NCI-H187 (cell line): ENCODE measurements at regions not wholly inside any gene's neighbourhood (a gene's known extent, or its start where the extent isn't known, plus 50 kb on each side); places are given as distances from the start of the nearest gene placed in this dataset.
"Not testable (repeated sequence)": the region's sequence is repeated elsewhere in the genome, so short reads cannot be mapped to it uniquely, and the experiment has no call there.

Source experiments
- DNase-seq, 2 experiments: peaks; one replicate each; lab custom pipeline; 2025; lab: John Stamatoyannopoulos, UW

DNA sequence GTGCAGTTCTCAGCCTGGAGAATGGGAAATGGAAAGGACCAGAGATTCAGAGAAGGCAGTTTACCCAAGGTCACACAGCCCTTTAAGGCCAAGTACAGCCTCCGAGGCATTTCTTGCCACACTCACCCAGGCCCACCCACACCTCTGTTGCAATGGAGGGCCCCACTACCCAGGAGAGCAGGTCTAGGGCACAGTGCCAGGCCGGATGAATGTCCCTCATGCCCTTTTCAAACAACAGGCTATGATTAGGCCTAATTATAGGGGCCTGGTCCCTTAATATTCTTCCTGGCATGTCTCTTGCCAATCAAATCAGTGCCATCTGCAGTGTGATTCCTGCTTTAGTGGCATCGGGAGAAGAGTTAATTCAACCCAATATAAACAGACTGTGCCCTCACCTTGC is 195.3 kb downstream of the KLRB1 start:
- DNase-seq = not testable (repeated sequence)

DNA sequence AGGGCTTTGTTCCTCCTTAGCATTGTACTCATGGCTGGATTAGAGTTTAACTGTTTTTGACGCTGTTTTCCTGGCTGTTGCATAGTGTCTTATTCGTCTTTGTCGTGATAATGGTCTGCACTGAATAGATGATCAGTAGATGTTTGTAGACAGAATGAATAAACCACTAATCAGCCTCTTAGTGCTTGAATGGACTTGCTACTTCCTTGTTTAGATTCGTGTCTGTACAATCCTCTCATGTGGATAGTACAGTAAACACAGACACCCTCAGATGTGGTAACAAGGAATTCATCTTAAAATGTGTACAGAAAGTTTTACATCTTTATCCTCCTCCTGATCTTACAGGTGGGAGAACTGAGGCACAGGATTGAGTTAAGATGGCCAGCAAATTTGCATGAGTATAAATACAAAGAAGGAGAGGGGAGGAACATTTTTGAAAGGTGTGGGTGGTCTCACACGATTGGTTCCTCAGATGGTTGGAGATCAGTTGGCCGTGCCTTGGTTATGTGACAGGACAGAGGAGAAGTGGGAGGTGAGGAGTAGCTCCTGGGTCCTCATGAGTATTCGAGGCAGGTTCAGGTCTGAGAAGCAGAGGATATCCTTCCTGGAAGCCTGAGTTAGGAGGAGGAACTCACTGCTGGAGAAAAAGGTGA is 196.0 kb downstream of the KLRB1 start:
- not testable (repeated sequence) for DNase-seq

DNA sequence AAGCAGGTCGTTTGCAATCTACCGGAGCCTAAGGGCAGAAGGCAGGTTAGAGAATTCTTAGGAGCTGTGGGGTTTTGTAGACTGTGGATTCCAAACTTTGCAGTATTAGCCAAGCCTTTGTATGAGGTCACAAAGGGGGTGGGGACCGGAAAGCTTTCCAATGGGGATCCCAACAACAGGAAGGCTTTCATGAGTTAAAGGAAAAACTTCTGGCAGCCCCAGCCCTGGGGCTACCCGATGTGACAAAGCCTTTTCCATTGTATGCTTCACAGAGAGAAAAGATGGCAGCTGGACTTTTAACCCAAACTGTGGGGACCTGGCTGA is 199.2 kb upstream of the PZP start:
- DNase-seq = not testable (repeated sequence)

DNA sequence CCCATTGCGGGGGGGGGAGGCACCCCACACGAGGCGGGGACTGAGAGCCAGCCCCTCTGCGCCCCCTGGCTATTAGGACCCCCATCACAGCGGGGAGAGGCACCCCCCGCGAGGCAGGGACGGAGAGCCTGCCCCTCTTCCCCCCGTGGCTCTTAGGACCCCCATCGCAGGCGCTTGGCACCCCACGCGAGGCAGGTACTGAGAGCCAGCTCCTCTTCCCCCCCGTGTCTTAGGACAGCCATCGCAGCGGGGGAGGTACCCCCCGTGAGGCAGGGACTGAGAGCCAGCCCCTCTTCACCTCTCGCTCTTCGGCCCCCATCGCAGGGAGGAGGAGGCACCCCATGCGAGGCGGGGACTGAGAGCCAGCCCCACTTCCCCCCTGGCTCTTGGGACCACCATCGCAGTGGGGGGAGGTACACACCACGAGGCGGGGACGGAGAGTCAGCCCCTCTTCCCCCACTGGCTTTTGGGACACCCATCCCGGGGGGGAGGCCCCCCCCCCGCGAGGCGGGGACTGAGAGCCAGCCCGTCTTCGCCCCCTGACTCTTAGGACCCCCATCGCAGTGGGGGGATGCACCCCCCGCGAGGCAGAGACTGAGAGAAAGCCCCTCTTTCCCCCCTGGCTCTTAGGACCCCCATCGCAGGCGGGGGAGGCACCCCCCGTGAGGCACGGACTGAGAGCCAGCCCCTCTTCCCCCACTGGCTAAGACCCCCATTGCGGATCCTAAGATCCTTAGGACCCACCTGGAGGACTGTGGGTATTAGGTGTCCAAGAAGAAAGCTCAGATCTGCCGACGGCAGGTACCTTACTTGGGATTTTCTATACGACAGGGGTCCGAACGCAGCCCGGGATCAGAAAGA is 198.6 kb upstream of the PZP start:
- no peak for DNase-seq

DNA sequence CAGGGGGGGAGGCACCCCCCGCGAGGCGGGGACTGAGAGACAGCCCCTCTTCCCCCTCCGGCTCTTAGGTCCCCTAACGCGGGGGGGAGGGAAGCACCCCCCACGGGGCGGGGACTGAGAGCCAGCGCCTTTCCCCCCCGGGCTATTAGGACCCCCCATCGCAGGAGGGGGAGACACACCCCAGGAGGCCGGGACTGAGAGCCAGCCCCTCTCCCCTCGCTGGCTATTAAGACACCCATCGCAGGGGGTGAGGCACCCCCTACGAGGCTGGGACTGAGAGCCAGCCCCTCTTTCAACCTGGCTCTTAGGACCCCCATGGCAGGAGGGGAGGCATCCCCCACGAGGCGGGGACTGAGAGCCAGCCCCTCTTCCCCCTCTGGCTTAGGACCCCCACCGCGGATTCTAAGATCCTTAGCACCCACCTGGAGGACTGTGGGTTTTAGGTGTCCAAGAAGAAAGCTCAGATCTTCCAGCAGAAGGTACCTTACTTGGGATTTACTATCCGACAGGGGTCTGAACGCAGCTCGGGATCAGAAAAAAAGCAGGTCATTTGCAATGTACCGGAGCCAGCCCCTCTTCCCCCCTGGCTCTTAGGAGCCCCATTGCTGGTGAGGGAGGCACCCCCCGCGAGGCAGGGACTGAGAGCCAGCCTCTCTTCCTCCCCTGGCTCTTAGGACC is 197.8 kb upstream of the PZP start:
- no peak for DNase-seq

DNA sequence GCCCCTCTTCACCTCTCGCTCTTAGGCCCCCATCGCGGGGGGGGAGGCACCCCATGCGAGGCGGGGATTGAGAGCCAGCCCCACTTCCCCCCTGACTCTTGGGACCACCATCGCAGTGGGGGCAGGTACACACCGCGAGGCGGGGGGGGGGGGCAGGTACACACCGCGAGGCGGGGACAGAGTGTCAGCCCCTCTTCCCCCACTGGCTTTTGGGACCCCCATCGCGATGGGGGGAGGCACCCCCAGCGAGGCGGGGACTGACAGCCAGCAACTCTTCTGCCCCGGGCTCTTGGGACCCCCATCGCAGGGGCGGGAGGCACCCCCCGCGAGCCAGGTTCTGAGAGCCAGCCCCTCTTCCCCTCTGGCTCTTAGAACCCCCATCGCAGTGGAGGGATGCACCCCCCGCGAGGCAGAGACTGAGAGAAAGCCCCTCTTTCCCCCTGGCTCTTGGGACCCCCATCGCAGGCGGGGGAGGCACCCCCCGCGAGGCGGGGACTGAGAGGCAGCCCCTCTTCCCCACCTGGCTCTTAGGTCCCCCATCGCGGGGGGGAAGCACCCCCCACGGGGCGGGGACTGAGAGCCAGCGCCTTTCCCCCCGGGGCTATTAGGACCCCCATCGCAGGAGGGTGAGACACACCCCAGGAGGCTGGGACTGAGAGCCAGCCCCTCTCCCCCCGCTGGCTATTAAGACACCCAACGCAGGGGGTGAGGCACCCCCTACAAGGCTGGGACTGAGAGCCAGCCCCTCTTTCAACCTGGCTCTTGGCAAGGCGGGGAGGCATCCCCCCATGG is 196.5 kb upstream of the PZP start:
- DNase-seq = no peak

DNA sequence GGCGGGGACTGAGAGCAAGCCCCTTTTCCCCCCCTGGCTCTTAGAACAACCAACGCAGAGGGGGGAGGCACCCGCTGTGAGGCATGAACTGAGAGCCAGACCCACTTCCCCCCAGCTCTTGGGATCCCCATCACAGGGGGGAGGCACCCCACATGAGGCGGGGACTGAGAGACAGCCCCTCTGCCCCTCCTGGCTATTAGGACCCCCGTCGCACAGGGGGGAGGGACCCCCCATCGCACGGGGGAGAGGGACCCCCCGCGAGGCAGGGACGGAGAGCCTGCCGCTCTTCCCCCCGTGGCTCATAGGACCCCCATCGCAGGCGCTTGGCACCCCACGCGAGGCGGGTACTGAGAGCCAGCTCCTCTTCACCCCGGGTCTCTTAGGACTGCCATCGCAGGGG is 195.8 kb upstream of the PZP start:
- DNase-seq = no peak

DNA sequence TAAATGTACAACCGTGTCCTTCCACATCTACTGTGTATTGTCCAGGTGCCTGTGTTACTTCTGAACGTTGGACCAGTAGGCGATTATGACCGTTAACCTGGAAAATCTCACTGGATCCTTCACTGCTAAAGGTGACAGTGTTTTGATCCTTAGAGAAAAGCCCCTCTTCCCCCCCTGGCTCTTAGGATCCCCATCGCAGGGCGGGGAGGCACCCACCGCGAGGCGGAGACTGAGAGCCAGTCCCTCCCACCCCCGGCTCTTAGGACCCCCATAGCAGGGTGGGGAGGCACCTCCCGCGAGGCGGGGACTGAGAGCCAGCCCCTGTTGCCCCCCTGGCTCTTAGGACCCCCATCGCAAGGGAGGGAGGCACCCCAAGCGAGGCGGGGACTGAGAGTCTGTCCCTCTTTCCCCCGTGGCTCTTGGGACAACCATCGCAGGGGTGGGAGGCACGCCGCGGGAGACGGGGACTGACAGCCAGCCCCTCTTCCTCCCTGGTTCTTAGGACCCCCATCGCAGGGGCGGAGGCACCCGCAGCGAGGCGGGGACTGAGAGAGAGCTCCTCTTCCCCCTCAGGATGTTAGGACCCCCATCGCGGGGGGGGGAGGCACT is 194.3 kb upstream of the PZP start:
- not testable (repeated sequence) for DNase-seq

DNA sequence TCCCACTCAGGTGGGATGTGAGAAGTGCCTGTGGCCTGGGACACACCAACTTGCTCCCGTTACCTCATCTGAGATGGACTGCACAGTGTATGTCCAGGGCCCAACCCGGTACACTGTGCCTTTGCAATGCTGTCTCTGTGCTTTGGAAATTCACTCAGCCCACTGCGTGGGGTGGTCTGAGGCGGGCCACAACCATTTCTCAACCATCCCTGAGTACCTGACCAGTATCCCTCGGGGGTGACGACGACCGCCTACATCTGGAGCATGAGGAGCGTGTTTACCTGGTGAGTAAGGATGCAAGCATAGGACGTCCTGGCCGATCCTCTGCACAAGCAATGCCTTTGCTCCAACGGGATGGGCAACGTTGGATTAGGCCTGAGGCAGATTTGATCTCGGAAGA is 188.2 kb upstream of the PZP start:
- DNase-seq = not testable (repeated sequence)

DNA sequence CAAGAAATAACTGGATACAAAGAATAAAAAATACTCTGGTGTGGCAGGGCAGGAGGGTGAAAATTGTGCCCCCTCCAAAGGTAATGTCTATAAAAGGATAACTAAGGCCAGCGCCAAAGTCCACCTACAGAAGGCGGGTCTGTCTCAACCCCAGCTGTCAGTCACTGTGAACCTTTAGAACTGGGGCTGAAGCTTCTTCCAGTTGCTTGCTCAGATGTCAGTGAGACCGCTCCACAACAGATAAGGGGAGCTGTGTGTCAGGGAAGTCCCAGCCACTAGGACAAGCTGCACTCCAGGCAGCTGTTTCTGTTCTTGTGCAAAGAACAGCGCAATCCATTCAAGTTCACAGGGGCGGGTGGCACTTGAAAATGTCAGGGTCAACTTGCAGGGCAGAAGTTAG is 187.0 kb upstream of the PZP start:
- not testable (repeated sequence) for DNase-seq

DNA sequence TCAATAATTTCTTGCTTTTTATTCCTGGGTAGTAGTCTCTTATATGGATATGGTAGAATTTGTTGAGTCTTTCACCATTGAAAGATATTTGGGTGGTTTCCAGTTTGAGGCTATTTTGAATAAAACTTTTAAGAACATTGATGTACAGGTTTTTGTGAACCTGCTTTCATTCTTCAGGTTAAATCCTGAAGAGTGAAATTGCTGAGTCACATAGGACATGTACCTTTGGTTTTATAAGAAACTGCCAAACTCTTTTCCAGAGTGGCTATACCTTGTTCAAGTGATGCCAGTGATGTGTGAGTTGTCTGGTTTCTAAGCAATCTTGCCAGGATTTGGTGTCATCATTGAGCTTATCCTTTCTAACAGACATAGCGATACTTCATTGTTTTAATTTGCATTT is 184.6 kb upstream of the PZP start:
- no peak for DNase-seq

DNA sequence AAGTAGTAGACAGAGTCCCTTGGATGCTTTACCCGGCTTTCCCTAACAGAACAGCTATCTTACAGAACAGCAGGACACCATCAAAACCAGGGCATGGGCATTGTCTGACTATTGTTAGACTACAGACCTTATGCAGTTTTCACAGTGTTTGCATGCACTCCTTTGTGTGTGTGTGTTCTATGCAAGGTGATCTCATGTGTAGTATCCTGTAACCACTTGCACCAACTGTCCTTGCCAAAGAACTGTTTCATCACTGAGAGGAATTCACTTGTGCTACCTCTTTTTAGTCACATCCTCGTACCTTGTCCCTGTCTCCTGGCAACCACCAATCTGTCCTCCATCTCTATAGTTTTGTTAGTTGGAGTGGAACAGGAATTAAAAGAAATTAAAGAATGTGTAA is 183.6 kb upstream of the PZP start:
- DNase-seq = no peak

DNA sequence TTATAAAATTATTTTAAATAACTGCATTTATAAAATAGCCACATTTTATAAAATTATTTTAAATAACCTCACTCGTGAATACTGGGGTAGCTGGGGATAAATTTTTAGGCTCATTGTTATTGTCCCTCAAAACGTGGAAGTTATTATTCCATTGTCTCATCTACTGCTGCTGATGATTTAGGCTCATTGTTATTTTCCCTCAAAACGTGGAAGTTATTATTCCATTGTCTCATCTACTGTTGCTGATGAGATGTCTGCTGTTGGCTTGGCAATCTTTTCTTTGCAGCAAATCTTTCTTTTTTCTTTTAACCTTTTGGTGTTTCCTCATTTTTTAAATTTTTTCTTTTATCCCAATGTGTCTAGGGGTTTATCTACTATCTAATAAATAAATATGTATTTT is 182.6 kb upstream of the PZP start:
- no peak for DNase-seq

DNA sequence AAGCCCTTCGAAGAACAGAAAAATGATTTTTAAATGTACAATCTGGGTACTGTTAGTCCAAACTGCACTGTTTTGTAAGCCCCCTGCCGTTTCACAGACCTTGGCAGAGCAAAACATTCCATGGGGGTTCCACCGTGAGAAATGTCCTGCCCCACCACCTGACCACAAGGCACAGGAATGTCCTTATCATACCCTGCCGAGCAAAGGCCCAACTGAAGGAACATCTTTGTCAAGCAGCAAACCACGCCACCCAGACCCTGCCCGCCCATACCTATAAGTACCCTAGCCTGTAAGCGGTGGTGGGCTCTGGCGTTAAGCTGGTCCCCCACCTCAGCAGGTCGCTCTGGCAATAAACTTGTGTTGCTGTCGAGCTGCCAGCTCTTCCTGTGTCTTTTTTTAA is 181.6 kb upstream of the PZP start:
- DNase-seq = no peak

DNA sequence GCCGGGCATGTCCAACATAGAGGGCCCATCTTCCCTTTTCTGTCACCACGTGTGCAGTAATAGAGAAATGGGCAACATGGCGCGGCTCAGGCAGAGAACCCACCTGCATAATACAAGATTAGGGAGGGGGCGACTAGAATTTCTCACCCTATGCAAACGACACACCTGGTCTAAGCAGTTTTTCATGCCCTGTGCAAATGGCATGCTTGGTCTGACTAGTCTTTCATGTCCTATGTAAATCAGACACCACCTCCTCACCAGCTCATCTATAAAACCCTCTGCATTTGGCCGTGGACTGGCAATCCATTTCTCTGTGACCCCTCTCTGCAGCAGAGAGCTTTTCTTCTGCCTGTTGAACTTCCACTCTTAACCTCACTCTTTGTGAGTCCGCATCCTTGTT is 180.2 kb upstream of the PZP start:
- no peak for DNase-seq

DNA sequence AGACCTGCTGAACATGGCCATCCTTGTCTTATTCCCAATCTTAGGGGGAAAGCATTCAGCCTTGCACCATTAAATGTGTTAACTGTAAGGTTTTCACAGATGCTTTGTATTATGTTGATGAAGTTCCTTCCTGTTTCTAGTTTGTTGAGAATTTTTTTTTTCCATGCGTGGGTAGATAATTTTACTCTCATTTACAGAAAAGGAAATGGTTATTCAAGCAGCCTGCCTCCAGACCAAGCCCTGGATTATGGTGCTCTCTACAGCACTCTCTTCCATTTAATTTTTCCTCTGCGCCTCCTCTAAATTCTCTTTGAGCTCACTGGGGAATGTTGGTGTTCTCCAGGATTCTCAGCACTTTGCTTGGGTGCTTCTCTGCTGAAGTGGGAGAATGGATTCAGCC is 179.3 kb upstream of the PZP start:
- DNase-seq = no peak

DNA sequence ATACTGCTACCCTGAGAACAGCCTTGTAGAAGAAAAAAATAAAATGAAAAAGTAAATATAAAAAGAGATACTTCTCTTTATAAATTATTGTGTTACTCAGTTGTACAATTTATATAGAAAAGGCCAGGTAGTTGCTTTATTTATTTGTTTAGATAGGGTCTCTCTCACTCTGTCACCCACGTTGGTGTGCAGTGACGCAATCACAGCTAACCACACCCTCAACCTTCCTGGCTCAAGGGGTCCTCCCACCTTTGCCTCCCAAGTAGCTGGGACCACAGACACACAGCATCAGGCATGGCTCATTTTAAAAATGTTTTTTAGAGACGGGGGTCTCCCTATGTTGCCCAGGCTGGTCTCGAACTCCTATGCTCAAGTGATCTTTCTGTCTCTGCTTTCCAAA is 175.4 kb upstream of the PZP start:
- no peak for DNase-seq

DNA sequence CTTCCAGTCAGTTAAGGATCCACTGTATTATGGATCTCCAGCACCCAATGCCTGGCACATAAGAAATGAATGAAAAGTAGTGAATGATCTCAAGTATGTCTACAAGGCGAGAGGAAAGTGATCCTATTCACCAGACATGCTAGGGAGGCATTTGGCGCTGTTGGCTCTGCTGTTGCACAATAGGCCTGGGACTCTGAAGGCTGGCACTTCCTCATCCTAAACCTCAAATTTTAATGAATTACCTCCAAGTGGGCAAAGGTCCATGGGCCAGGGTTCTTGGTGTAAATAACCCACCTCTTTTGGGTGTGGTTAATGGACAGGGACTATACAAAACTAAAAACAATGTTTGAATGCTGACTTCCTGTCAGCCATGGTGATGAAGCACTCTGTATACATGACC is 173.4 kb upstream of the PZP start:
- no peak for DNase-seq

DNA sequence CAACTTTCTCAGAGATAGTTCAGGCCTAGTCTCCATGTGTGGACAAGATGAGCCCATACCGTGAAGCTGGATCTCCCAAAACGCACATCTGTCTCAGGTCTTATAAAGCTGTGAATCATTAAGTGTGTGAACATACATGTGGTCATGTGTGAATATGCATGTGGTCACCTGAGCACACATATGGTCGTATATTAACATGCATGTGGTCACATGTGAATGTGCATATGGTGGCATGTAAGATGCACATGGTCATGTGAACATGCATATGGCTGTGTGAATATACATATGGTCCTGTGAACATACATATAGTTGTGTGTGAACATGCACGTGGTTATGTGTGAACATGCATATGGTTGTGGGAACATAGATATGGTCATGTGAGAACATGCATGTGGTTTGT is 172.5 kb upstream of the PZP start:
- no peak for DNase-seq

DNA sequence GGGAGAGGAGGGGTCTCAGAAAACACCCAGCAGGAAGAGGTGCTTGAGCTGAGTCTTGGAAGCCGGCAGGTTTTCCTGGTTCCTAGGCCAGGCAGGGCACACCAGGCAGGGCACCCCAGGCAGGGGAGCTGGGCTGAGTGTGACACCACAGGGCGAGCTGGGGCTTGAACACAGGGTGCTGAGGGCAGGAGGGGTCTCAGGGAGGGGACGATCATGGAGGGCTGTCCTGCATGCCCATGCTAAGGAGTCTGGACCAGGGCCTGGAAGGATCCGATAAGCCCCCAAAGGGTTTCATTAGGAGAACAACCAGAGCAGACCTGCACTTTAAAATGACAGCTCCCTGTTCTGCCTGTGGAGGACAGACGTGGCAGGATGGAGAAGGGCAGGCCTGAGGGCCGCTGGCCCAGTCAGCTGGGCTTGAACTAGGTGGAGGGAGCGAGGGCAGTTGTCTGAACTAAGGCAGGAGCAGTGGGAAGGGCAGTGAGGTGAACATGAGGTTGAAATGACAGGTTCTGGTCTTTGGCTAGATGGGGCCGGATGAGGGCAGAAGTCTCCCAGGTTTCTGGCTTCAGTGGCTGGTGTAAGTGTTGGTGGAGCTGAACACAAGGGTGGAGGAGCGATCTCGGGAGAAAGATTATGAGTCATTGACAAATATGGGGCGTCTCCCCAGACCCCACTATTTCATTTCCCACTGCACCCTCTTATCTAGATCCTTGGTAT is 171.0 kb upstream of the PZP start:
- no peak for DNase-seq

DNA sequence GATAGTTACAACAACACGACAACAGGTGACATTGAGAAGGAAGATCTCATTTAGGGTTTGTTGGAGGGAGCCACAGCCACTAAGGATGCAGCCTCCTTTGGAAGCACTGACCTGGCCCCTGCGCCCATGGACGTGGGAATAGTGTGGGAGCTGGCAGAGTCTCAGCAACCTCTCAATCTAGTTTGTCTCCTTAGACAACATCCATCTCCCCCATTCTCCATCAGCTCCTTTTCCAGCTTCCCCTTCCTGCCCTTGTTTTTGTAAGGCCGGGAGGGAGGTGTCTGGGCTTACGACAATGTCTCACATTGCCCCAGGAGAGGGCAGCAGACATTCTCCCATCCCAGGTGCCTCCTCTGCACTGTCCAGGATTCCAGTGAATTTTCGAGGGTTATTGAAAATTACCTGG is 170.2 kb upstream of the PZP start:
- no peak for DNase-seq
